ENCODE measurements at regions not wholly inside any gene's neighbourhood (a gene's known extent, or its start where the extent isn't known, plus 50 kb on each side); places are given as distances from the start of the nearest gene placed in this dataset.

GRCh38 chr14:36078080-36078479, 98.4 kb downstream of the PTCSC3 start (continued):
- TF ChIP-seq, protein P1, sequence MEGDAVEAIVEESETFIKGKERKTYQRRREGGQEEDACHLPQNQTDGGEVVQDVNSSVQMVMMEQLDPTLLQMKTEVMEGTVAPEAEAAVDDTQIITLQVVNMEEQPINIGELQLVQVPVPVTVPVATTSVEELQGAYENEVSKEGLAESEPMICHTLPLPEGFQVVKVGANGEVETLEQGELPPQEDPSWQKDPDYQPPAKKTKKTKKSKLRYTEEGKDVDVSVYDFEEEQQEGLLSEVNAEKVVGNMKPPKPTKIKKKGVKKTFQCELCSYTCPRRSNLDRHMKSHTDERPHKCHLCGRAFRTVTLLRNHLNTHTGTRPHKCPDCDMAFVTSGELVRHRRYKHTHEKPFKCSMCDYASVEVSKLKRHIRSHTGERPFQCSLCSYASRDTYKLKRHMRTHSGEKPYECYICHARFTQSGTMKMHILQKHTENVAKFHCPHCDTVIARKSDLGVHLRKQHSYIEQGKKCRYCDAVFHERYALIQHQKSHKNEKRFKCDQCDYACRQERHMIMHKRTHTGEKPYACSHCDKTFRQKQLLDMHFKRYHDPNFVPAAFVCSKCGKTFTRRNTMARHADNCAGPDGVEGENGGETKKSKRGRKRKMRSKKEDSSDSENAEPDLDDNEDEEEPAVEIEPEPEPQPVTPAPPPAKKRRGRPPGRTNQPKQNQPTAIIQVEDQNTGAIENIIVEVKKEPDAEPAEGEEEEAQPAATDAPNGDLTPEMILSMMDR (IDR thresholded peaks at IDR 0.05) = no peak

GRCh38 chr14:36076197-36076596, 100.3 kb downstream of the PTCSC3 start:
- no peaks in the 10 kb centered on the region for H3K9me2 ChIP-seq
- ChIA-PET POLR2A (no interaction called here), CTCF (interaction anchor here (1.6 kb wide), 1 partner anchor 298 kb away, joined by 4 read pairs; no protein-coding TSS in a partner anchor)
- no peaks in the 10 kb centered on the region for H3F3A ChIP-seq (replicated peaks; ENCODE audit: insufficient read depth)
- H3K27ac ChIP-seq (ENCODE audit: low read depth in 2 of 2, low read length in 1 of 2) = no peak overlapping the region
- WGBS (ENCODE audit: low lambda C conversion rate) = 33% methylated on average over 1 of the region's 1 CpG
- TF ChIP-seq GABPA (IDR thresholded peaks at IDR 0.05; ENCODE audit: low read depth) (no peak), GATA2 (CRISPR knock-in tag; IDR thresholded peaks at IDR 0.05) (no peak), SIN3A (IDR thresholded peaks at IDR 0.05; ENCODE audit: borderline replicate concordance, low read depth, low read length) (no peak), YY1 (IDR thresholded peaks at IDR 0.05; ENCODE audit: low read depth) (no peak), ELF1 (IDR thresholded peaks at IDR 0.05) (no peak), SMC3 (IDR thresholded peaks at IDR 0.05; ENCODE audit: low read depth, low read length) (no peak), EZH2phosphoT487 (IDR thresholded peaks at IDR 0.05; ENCODE audit: borderline replicate concordance, low read depth) (no peak), EP300 (IDR thresholded peaks at IDR 0.05; ENCODE audit: borderline replicate concordance in 1 of 2, low read depth in 1 of 2, low read length in 1 of 2) (no peak), REST (IDR thresholded peaks at IDR 0.05; ENCODE audit: low read depth, low read length) (no peak), RAD21 (IDR thresholded peaks at IDR 0.05; ENCODE audit: low read length) (no peak), JUND (IDR thresholded peaks at IDR 0.05) (no peak)
- TF ChIP-seq, protein P2, sequence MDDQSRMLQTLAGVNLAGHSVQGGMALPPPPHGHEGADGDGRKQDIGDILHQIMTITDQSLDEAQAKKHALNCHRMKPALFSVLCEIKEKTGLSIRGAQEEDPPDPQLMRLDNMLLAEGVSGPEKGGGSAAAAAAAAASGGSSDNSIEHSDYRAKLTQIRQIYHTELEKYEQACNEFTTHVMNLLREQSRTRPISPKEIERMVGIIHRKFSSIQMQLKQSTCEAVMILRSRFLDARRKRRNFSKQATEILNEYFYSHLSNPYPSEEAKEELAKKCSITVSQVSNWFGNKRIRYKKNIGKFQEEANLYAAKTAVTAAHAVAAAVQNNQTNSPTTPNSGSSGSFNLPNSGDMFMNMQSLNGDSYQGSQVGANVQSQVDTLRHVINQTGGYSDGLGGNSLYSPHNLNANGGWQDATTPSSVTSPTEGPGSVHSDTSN (IDR thresholded peaks at IDR 0.05) = no peak
- TF ChIP-seq, protein P3, sequence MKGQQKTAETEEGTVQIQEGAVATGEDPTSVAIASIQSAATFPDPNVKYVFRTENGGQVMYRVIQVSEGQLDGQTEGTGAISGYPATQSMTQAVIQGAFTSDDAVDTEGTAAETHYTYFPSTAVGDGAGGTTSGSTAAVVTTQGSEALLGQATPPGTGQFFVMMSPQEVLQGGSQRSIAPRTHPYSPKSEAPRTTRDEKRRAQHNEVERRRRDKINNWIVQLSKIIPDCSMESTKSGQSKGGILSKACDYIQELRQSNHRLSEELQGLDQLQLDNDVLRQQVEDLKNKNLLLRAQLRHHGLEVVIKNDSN (IDR thresholded peaks at IDR 0.05; ENCODE audit: borderline replicate concordance, low read depth) = no peak
- TF ChIP-seq, protein P4, sequence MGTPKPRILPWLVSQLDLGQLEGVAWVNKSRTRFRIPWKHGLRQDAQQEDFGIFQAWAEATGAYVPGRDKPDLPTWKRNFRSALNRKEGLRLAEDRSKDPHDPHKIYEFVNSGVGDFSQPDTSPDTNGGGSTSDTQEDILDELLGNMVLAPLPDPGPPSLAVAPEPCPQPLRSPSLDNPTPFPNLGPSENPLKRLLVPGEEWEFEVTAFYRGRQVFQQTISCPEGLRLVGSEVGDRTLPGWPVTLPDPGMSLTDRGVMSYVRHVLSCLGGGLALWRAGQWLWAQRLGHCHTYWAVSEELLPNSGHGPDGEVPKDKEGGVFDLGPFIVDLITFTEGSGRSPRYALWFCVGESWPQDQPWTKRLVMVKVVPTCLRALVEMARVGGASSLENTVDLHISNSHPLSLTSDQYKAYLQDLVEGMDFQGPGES (IDR thresholded peaks at IDR 0.05; ENCODE audit: low read depth, low read length) = no peak
- TF ChIP-seq, protein P5, sequence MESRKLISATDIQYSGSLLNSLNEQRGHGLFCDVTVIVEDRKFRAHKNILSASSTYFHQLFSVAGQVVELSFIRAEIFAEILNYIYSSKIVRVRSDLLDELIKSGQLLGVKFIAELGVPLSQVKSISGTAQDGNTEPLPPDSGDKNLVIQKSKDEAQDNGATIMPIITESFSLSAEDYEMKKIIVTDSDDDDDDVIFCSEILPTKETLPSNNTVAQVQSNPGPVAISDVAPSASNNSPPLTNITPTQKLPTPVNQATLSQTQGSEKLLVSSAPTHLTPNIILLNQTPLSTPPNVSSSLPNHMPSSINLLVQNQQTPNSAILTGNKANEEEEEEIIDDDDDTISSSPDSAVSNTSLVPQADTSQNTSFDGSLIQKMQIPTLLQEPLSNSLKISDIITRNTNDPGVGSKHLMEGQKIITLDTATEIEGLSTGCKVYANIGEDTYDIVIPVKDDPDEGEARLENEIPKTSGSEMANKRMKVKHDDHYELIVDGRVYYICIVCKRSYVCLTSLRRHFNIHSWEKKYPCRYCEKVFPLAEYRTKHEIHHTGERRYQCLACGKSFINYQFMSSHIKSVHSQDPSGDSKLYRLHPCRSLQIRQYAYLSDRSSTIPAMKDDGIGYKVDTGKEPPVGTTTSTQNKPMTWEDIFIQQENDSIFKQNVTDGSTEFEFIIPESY (IDR thresholded peaks at IDR 0.05; ENCODE audit: borderline replicate concordance, low read depth) = no peak
- TF ChIP-seq, protein P1 (IDR thresholded peaks at IDR 0.05) = no peak
- H2AFZ ChIP-seq (ENCODE audit: low read depth) = no peak overlapping the region
- H3K27me3 ChIP-seq (ENCODE audit: insufficient read depth) = peaks cover 42% of the 10 kb centered on the region; the same call in 1 of the 2 replicates
- no peaks in the 10 kb centered on the region for H3K36me3 ChIP-seq (replicated peaks in 1 of 2; ENCODE audit: control insufficient read depth in 1 of 2, insufficient read depth in 2 of 2, low read length in 1 of 2)
- no peaks in the 10 kb centered on the region for H3K79me2 ChIP-seq (ENCODE audit: insufficient read depth)
- no peak overlapping the region for H3K4me2 ChIP-seq
- no peaks in the 10 kb centered on the region for H3K9me3 ChIP-seq
- no peak overlapping the region for H3K4me3 ChIP-seq (ENCODE audit: low read depth in 2 of 2, low read length in 1 of 2)
- H4K20me1 ChIP-seq (ENCODE audit: insufficient read depth) = no peaks in the 10 kb centered on the region
- H3K4me1 ChIP-seq (ENCODE audit: control insufficient read depth in 1 of 2, insufficient read depth in 2 of 2, low read depth in 1 of 2, low read length in 1 of 2) = no peaks in the 10 kb centered on the region
- H3K9ac ChIP-seq = no peak overlapping the region
- no peak for DNase-seq
